Endothelial cell (in vitro differentiated cells): ENCODE measurements at regions not wholly inside any gene's neighbourhood (a gene's known extent, or its start where the extent isn't known, plus 50 kb on each side); places are given as distances from the start of the nearest gene placed in this dataset.

Experiments used
- DNase-seq: peaks from one replicate; pipeline ENCODE4 v3.0.0; 2021; ENCODE audit warnings: low spot score
- H3K27ac Mint-ChIP-seq: one replicate; pipeline ENCODE4 v1.8.0; 2021; ENCODE audit warnings: mixed read lengths, inconsistent platforms; ENCODE audit not compliant: unreplicated experiment
- H3K27me3 Mint-ChIP-seq: one replicate; pipeline ENCODE4 v1.8.0; 2021; ENCODE audit warnings: mild to moderate bottlenecking, moderate library complexity, mixed read lengths, inconsistent platforms; ENCODE audit not compliant: unreplicated experiment
- H3K36me3 Mint-ChIP-seq: one replicate; pipeline ENCODE4 v1.8.0; 2021; ENCODE audit warnings: mild to moderate bottlenecking, low read depth, mixed read lengths, inconsistent platforms; ENCODE audit not compliant: unreplicated experiment
- H3K4me1 Mint-ChIP-seq: one replicate; pipeline ENCODE4 v1.8.0; 2021; ENCODE audit warnings: mild to moderate bottlenecking, mixed read lengths, inconsistent platforms; ENCODE audit not compliant: unreplicated experiment
- H3K4me3 Mint-ChIP-seq: one replicate; pipeline ENCODE4 v1.8.0; 2021; ENCODE audit warnings: mild to moderate bottlenecking, mixed read lengths, inconsistent platforms; ENCODE audit not compliant: unreplicated experiment
- H3K9me3 Mint-ChIP-seq: one replicate; pipeline ENCODE4 v1.8.0; 2021; ENCODE audit warnings: mixed read lengths, inconsistent platforms; ENCODE audit not compliant: unreplicated experiment
- CTCF ChIP-seq: fragments of 200-600 bp; sonication (generic); IDR thresholded peaks from one replicate; pipeline ENCODE4 v1.5.0; 2021; ENCODE audit warnings: antibody characterized with exemption; ENCODE audit not compliant: unreplicated experiment

DNA sequence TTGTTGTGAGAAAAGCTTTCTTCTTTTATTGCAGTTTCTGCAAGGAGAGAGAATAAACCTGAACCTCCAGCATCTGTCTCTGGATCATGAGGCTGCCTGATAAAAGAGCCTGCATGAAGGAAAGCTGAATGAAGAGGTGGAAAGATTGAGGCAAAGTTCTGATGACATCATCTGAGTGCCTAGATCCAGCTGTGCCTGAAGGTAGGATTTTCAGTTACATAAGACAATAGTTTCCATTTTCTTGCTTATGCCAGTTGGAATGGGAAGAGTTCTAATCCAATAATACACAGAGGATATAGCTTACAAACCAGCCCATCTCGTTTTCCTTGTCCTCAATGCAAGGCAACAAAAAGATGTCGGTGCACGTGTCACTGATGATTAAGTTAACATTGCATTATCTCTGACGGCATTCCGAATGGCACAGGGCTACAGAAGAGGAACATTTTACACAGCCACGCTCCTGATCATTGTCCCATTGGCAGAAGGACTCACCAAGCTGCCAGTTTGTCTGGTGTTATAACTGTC, 105.5 kb upstream of the ERCC6L2 start:
- DNase-seq, result no peak
- Mint-ChIP-seq H3K4me3 (no peak overlapping the region), H3K27ac (no peak overlapping the region), H3K4me1 (peaks cover 22% of the 10 kb centered on the region), H3K9me3 (no peaks in the 10 kb centered on the region), H3K36me3 (peaks cover 3% of the 10 kb centered on the region), H3K27me3 (peaks cover 5% of the 10 kb centered on the region)
- TF ChIP-seq CTCF, result no peak

- no peak for TF ChIP-seq CTCF
- Mint-ChIP-seq H3K27ac (no peak overlapping the region), H3K36me3 (peaks cover 3% of the 10 kb centered on the region), H3K4me3 (no peak overlapping the region), H3K27me3 (peaks cover 6% of the 10 kb centered on the region), H3K9me3 (no peaks in the 10 kb centered on the region), H3K4me1 (peaks cover 24% of the 10 kb centered on the region)
- no peak for DNase-seq
Observed at GRCh38 chr9:95769473-95769872, 106.0 kb upstream of the ERCC6L2 start.

DNA sequence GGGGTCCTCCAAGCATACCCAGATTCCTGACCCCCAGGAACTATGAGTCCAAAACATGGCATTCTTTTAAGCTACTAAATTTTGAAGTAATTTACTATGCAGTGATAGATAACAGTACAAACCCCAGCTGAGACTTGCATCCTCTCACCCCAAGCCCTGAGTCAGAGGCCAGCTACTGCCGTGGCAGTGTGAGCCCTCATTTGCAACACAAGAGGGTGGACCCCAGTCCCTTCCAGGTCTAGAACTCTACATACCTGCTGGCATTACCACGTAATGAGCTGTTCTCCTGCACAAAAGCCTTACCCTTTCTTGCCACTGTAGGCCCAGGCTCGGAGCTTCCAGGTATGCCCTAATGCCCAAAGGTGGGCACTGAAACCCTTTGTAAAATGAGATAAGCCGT, 108.6 kb upstream of the ERCC6L2 start:
- peaks cover 3% of the 10 kb centered on the region for H3K36me3 Mint-ChIP-seq
- H3K4me3 Mint-ChIP-seq, result no peak overlapping the region
- H3K27me3 Mint-ChIP-seq, result peaks cover 5% of the 10 kb centered on the region
- no peak for DNase-seq
- peaks cover 16% of the 10 kb centered on the region for H3K4me1 Mint-ChIP-seq
- H3K27ac Mint-ChIP-seq, result no peak overlapping the region
- no peaks in the 10 kb centered on the region for H3K9me3 Mint-ChIP-seq
- no peak for TF ChIP-seq CTCF

- Mint-ChIP-seq H3K36me3 (no peaks in the 10 kb centered on the region), H3K9me3 (no peaks in the 10 kb centered on the region), H3K4me1 (peaks cover 3% of the 10 kb centered on the region), H3K27ac (no peak overlapping the region), H3K4me3 (no peak overlapping the region), H3K27me3 (peaks cover 5% of the 10 kb centered on the region)
- no peak for TF ChIP-seq CTCF
- DNase-seq, result no peak
Observed at GRCh38 chr9:95764533-95765319, 110.8 kb upstream of the ERCC6L2 start.

DNA sequence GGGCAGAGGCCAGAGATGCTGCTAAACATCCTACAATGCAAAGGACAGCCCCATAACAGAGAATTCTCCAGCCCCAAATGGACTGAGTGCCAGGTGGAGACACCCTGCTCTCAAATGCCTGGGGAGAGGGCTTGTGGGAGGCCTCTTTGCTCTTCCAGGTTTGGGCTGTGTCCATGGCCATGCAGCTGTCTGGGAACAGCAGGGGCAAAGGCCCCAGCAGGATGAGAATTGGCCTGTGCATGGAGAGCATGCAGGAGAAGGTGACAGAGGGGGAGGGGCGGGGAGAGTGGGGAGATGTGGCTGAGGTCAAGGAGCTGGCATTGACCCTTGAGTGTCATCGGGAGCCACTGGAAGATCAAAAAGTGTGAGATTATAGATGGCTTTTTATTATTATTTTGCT, 111.5 kb upstream of the ERCC6L2 start:
- H3K27me3 Mint-ChIP-seq, result peaks cover 5% of the 10 kb centered on the region
- peaks cover 3% of the 10 kb centered on the region for H3K4me1 Mint-ChIP-seq
- H3K4me3 Mint-ChIP-seq, result no peak overlapping the region
- no peaks in the 10 kb centered on the region for H3K9me3 Mint-ChIP-seq
- no peak for TF ChIP-seq CTCF
- H3K27ac Mint-ChIP-seq, result no peak overlapping the region
- H3K36me3 Mint-ChIP-seq, result no peaks in the 10 kb centered on the region
- no peak for DNase-seq
